Tibial nerve (tissue), 3 donors: ENCODE measurements at regions not wholly inside any gene's neighbourhood (a gene's known extent, or its start where the extent isn't known, plus 50 kb on each side); places are given as distances from the start of the nearest gene placed in this dataset.

Experiments used
- CTCF ChIP-seq, 5 experiments: fragments of 200-600 bp in 3 of 5; fragments of 450-650 bp in 2 of 5; sonication (generic) in 3 of 5; IDR thresholded peaks; one replicate each; pipeline ENCODE4 v1.5.1; 2016 to 2019; ENCODE audit warnings: antibody characterized with exemption in 5 of 5, mild to moderate bottlenecking in 3 of 5, moderate library complexity in 2 of 5
- POLR2A ChIP-seq, 2 donors: fragments of 450-650 bp; IDR thresholded peaks; one replicate each; pipeline ENCODE4 v1.6.1; 2017; ENCODE audit warnings: antibody characterized with exemption in 2 of 2, mild to moderate bottlenecking in 2 of 2, moderate library complexity in 2 of 2

- TF ChIP-seq CTCF (IDR thresholded peaks at IDR 0.05) (no peak), POLR2A (IDR thresholded peaks at IDR 0.05) (no peak)
These were observed 658.2 kb upstream of the SALL3 start for GRCh38 chr18:78321402-78321801.
